GM19328 (cell line): ENCODE measurements at regions not wholly inside any gene's neighbourhood (a gene's known extent, or its start where the extent isn't known, plus 50 kb on each side); places are given as distances from the start of the nearest gene placed in this dataset.

Source experiments
- ATAC-seq: cut with Tn5 transposase; IDR thresholded peaks from one replicate; pipeline ENCODE4 v1.9.1; 2021; ENCODE audit warnings: mild to moderate bottlenecking, moderate library complexity; ENCODE audit not compliant: unreplicated experiment

- no peak for ATAC-seq
Observed at GRCh38 chr6:22804620-22805261, 235.4 kb downstream of the HDGFL1 start.

DNA sequence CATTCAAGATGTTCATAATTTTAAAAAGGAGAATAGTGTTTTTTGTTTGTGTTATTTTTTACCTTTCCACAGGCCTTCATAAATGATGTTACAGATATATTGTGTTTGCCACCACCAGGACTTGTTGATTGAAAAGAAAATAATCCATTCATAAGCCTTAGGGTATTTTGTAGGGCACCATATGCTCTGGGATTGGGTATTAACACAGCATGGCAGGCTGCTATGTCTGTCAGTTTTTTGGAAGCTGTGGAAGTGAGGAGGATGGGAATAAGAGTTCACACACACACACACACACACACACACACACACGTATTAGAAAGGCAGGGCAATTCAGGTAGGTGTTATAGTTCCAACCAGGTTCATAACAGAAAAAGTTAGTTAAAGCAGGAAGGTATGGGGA is 237.9 kb downstream of the HDGFL1 start:
- no peak for ATAC-seq

GRCh38 chr6:22807818-22808217 is 238.5 kb downstream of the HDGFL1 start:
- no peak for ATAC-seq

DNA sequence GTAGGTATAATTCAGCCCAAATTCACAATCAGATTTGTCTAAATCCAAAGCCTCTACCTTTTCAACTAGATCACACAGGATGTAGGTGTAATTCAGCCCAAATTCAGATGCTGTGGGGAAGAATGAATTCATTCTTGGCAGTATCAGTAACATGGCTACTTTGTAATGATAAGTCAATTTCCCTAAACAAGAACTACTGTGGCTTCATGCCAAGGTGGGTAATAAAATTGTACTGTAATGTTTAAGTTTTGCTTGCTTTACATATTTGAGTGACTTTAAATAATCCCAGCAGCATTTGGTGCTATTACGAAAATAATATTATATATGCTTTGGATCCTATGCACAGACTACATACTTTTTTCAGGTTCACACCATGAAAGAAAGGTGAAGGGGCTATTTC is 239.1 kb downstream of the HDGFL1 start:
- ATAC-seq: no peak

GRCh38 chr6:22809370-22809769 is 240.0 kb downstream of the HDGFL1 start:
- no peak for ATAC-seq

DNA sequence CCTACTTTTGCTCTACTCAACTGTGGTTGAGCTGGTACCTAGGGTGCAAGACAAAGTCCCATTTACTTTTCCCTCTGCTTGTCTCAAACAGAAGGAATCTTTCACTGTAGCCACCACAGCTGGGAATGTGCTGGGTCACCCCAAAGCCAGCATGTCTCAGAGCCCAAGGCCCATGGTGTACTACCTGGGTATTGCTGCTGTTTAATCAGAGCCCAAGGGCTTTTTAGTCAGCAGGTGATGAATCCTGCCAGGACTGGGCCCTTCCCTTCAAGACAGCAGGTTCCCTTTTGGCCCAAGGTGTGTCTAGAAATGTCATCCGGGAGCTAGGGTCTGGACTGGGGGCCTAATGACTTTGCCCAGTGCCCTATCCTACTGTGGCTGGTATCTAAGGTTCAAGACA is 249.8 kb downstream of the HDGFL1 start:
- ATAC-seq: no peak

DNA sequence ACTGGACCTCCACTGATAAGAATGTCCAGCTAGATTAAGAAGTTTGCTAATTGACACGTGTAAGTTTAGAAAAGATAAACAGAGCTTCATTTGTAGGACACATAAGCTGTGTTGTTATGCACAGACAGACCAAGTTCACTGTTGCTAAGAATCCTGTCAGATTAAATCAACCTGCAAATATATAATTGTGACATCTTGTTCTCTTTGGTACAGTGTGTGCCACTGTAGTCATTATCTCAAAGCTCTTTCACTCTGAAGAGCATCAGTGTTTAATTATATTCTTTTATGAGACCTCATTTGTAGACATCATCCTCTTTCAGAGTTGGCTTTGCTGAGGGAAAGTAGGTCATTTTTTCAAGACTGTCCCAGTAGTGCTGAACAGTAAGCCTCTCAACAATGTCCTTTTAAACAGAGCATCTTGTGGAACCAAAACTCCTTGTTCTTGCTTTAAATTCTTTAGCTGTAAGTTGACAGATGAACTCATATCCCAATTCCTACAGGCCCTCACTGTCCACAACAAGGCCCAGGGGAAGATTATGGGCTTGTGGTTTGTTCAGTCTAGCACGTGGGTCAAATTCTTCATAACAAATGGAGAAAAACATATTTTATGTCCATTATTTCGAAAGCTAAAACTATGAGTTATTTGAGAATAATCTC is 252.4 kb downstream of the HDGFL1 start:
- ATAC-seq: no peak

- ATAC-seq: no peak
Observed at GRCh38 chr6:22825210-22825609, 255.8 kb downstream of the HDGFL1 start.

DNA sequence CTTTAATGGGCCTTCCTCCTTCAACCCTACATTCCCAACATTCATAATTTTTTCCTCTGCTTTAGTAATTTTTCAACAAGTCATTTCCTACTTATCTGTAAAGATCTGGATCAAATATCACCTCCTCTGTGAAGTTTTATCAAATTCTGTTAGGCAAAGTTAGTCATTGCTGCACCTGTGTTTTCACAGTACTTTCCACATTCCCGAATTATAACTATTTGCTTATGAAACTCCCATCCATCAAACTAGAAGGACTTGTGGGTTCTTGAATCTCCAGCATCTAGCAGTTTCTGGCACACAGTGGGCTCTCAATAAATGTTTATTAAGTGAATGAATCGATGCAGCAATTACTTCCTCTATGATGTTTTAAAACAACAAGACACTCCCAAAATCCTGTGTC is 257.6 kb downstream of the HDGFL1 start:
- ATAC-seq: no peak

DNA sequence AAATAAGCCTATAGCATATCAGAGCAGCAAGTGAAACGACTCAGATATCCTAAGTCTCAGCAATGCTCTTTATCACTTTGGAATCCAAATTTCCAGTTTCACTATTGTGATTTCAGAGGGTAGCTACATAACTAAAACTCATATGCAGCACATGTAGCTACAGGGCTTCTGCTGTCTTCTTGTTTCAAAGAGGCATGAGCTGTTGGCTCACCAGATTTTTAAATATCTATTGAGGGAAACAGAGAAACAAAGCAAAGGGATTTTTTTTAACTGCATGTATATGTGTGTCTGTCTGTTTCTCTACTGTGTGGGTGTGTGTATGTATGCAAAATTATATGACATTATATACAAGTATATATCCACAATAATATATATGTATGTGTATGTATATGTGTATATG is 258.4 kb downstream of the HDGFL1 start:
- ATAC-seq: no peak

DNA sequence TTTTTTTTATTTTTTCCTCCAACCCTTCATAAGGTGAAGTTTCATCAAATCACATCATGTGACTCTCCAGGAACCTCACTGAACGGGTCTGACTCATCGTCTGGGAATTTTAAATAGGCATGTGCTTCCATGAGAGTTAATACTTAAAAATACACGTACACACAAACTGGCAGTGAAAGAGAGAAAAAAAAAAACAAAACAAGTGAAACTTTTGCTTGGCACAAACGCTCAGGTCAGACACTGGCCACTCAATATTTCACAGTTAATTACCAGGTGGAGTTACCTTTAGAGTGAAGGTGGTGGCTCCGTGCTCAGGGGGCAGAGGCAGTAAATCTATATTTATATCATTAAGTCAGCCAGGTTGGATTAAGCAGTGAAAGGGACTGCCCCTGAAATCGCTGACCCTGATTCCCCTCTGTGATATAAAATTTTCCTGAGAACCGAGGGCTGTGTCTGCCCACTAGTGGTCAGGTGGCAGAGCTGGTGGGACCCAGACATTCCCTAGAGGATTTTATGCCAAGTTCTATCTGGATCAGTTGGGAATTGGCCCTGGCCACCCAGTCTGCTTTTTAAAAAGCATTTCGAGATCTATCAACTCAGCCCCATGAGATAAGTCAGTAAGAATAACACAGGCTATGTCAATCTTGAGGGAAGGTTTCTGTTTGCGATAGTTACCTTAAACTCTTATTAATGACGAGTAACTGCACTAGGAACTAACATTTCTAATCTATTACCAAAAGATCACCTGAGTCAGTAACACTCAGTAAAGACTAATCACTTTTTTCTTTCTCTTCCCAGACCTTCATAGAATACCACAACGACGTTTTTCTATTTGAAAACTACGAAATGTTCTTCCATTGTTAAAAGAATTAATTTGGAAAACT is 259.1 kb downstream of the HDGFL1 start:
- ATAC-seq: no peak

DNA sequence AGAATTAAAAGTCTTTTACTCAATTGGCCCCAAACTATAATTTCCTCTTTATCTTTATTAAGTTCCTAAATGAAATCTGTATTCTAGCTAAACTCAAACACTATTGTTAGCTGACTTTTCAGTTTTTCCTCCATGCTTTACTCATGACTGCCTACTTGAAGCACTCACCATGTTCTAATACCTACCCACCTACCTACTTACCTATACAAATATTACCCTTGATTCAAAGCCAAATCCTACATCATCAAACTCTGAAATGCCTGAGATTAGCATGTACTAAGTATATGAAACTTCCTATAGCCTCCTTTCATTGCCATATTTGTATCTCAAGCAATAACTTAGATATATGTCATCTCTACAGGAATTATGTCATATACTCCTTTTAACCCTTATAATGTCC is 259.7 kb downstream of the HDGFL1 start:
- ATAC-seq: no peak

DNA sequence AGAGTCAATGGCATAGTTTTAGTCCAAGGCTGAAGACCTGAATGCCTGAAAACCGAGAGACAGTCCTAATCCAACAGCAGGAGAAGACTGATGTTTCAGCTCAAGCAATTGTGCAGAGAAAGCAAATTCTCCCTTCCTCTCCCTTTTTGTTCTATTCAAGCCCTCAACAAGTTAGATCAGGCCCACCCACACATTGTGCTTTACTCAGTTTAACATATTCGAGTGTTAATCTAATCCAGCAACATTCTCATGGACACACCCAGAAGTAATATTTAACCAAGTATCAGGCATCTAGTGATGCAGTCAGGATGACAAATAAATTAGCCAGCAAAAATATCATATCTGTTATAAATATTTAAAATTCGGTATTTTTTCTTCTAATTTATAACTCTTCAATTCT is 261.1 kb downstream of the HDGFL1 start:
- no peak for ATAC-seq

DNA sequence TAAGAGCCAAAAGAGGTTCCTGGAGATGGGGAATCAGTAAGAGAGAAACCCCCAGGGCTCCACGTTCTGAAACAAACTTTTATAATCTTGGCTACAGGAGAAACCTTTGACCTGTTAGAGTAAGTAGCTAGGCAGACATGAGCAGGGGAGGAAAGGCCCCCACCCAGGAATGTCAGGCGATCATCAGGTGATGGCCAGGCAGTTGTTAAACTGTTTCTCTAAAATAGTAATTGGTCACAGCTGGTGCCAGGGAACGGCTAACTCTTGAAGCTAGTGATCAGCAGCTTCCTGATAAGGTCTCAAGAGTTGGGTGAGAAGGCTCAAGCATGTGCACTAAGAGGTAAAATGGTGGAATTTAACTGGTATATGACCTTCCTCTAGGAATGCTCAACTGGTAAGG is 263.8 kb downstream of the HDGFL1 start:
- no peak for ATAC-seq

- no peak for ATAC-seq
Observed at GRCh38 chr6:22838345-22838744, 269.0 kb downstream of the HDGFL1 start.

DNA sequence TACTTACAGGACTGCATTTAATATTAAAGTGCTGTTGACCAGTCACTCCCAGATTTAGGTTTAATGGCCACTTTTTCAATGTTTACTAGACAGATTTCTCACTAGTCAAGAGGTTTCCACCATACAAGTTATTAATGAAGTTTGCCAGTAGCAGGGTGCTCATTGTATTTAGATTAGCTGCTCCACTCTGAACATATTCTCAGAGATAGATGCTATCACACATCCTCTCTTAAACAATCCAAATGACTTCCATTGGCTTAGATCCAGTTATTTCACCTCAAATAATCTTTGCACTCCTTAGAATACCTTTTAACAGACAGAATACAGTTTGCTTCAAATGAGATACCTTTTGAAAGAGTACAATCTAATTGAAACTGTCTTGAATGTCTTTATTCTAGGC is 276.1 kb downstream of the HDGFL1 start:
- ATAC-seq: no peak

DNA sequence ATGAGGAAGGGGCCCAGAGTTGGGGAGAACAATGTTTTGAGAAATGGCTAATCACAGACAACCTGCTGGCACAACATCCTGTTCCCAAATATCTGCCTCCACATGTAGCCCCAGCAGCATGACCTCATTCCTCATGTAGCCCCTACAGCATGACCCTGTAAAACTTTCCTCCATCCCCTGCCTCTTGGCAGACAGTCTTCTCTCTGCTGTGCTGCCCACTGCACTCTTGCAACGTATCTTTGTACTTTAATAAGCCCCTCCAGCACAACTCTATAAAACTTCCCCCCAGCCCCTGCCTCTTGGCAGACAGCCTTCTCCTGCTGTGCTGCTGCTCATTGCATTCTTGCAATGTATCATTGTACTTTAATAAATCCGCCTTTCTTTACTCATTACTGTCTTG is 278.8 kb downstream of the HDGFL1 start:
- no peak for ATAC-seq

- no peak for ATAC-seq
Observed at GRCh38 chr6:22849921-22850320, 280.6 kb downstream of the HDGFL1 start.

DNA sequence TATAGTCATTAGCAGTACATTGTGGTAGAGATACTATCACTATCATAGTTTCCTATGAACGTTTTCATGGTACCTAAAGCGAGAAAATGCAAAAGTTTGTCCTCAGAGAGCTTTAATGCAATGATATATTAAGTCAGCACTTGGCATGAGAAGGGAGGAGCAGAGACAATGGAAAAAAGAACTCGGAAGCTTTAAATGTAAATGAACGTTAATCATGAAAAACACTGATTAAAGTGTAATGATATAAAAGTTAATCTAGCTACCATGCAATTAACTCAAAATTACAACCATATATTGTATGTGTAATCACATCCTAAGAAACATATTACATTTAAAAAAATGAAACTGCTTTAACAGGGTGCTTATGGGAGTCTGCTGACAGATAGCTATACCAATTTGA is 282.7 kb downstream of the HDGFL1 start:
- no peak for ATAC-seq

DNA sequence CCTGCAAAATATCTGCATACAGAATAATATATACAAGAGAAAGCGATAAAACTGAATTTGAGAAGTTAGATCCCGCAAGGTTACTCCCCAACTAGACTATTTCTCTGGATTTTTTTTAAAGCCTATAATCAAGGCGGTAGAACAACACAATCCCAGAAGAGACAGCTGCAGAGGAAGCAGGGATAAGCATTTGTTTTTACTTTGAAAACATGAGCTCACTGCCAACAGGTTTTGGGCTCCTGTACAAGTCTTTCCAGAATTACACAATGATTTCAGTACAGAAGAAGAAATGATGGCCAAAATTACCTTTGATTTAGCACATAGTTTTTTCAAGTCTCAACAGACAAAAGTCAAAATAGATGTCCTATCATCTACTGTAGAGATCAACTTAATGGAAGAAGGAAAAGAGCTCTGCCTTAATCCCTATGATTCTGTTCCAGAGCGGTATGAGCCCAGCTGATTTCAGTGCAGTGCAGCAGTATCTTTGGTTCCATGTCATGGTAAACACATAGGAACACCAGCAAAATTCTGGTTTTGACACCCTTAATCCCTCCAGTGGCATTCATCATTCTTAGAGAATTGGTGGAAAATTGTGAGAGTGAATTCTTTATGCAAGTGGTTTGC is 304.3 kb downstream of the HDGFL1 start:
- ATAC-seq: no peak

GRCh38 chr6:22875845-22876244 is 306.5 kb downstream of the HDGFL1 start:
- ATAC-seq: no peak

DNA sequence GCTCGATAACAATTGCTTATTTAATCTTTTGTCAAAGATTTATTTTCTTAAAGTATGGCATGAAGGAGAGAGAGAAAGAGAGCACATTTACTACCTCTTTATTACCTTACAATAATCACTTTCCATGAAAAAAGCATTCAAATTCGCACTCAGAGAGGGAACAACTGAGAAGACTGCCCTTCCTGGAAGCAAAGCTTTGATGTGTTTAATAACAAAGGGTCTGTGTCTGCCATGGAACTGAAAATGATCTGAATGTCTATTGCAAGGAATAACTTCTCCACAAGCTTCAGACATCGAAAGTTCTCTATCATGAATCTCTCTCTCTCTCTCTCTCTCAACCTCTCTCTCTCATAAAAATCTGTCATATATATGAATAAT is 308.9 kb downstream of the HDGFL1 start:
- no peak for ATAC-seq
